MV-4-11 (cell line): ENCODE measurements at regions not wholly inside any gene's neighbourhood (a gene's known extent, or its start where the extent isn't known, plus 50 kb on each side); places are given as distances from the start of the nearest gene placed in this dataset.
"Not testable (repeated sequence)": the region's sequence is repeated elsewhere in the genome, so short reads cannot be mapped to it uniquely, and the experiment has no call there.

ENCODE experiments used
- DNase-seq: peaks from one replicate; lab custom pipeline; 2025; lab: John Stamatoyannopoulos, UW

GRCh38 chr1:104309673-104310072 lies 560.0 kb downstream of the AMY1C start:
- DNase-seq: no peak

- no peak for DNase-seq
These were observed 566.1 kb downstream of the AMY1C start for GRCh38 chr1:104315823-104316222.

GRCh38 chr1:104322131-104322530 lies 572.4 kb downstream of the AMY1C start:
- DNase-seq: no peak

DNA sequence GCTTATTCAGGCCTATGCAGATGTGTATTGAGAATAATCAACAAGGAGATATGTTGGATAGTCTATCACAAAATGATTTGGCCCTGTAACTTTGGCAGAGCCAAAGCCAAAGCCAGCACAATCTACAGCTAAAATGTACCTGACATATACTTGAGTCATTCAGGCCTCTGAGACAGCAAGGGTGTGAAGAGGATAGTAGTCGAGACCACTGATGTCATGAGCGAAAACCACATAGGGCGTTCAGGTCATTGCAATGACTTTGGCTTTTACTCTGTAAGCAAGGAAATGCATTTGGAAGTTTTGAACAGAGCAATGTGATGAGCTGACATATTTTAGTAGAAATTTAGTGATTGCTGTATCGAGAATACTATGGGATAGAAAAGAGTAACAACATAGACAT lies 579.6 kb downstream of the AMY1C start:
- no peak for DNase-seq

DNA sequence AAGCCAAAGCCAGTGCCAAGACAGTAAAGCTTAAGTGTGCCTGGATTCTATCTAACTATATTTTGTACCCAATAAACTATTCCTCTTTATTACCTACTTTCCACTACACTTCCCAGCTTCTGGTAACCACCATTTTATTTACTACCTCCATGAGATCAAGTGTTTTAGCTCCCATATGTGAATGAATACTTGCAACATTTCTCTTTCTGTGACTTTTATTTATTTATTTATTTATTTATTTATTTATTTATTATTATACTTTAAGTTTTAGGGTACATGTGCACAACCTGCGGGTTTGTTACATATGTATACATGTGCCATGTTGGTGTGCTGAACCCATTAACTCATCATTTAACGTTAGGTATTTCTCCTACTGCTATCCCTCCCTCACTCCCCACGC lies 582.1 kb downstream of the AMY1C start:
- DNase-seq: no peak

DNA sequence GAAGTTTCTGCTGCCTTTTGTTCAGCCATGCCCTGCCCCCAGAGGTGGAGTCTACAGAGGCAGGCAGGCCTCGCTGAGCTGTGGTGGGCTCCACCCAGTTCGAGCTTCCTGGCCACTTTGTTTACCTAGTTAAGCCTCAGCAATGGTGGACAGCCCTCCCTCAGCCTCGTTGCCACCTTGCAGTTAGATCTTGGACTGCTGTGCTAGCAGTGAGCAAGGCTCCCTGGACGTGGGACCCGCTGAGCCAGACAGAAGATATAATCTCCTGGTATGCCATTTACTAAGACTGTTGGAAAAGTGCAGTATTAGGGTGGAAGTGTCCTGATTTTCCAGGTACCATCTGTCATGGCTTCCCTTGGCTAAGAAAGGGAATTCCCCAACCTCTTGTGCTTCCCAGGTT lies 588.2 kb downstream of the AMY1C start:
- not testable (repeated sequence) for DNase-seq

GRCh38 chr1:104341944-104342343 lies 592.2 kb downstream of the AMY1C start:
- no peak for DNase-seq

GRCh38 chr1:104348277-104348676 lies 598.6 kb downstream of the AMY1C start:
- DNase-seq: no peak

DNA sequence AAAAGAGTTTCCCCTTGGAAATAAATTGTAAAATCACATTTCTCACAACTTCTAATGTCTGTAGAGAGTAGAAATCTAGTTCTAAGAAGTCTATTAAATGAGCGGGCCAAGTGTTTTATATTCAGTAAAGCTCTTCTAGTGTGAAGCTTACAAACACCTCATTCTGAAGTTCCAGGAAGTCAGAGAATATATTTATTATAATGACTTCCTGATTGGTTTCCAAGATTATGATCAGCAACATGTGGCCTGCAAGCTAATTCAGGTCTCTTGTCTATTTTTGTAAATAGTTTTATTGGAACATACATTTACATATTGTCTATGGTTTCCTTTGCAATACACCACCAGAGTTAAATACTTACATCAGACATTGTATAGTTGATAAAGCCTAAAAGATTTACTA lies 603.9 kb downstream of the AMY1C start:
- DNase-seq: no peak

DNA sequence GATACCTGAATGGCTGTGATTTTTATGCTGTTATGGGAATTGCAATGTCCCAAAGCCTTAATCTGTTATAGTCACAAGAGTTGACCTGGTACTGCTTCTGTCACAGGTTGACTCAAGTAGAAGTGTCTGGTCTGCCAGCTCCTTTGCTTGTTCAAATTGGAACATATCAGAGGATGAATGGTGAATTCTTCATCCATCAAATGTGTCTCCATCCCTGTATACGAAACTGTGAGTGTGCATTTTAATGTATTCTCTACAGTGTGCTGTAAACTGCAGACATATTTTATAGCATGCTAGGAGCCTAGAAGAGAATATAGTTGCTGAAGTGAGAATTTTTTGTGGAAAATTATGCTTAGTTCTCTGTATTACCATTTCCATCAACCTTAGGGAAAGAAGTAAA lies 608.4 kb downstream of the AMY1C start:
- no peak for DNase-seq

DNA sequence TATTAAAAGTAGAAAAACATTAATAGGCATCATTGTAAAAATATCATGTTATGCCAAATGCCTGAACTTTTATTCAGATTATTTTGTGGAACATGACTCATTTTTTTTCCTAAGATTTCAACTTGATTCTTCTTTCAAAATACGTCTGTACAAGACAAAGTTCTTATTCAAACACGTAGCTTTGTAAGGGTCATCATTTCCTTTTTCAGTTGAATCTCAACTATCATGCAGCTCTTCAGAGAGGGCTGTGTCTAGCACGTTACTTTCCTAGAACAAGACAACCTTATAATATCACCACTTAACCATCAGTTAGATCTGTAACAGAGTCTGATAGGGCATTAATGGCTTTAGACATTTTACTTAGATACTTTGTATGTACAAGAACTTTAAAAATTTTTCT lies 608.9 kb downstream of the AMY1C start:
- no peak for DNase-seq

- no peak for DNase-seq
These were observed 628.7 kb downstream of the AMY1C start for GRCh38 chr1:104378414-104378813.

- peak; percentile 83 for DNase-seq
These were observed 630.3 kb downstream of the AMY1C start for GRCh38 chr1:104380003-104380402.

GRCh38 chr1:104387716-104388508 lies 638.2 kb downstream of the AMY1C start:
- DNase-seq: peak; percentile 94

DNA sequence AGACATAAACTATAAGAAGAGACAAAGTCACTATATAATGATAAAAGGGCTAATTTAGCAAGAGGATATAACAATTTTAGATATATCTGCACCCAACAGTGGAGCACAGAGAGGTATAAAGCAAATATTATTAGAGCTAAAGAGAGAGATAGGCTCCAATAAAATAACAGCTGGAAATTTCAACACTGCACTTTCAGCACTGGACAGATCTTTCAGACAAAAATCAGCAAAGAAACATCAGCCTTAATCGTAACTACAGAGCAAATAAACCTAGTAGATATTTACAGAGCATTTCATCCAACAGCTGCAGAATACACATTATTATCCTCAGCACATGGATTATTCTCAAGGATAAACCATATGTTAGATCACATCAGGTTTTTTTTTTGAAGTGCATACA lies 642.9 kb downstream of the AMY1C start:
- DNase-seq: no peak

- DNase-seq: no peak
These were observed 652.5 kb downstream of the AMY1C start for GRCh38 chr1:104402178-104402577.

DNA sequence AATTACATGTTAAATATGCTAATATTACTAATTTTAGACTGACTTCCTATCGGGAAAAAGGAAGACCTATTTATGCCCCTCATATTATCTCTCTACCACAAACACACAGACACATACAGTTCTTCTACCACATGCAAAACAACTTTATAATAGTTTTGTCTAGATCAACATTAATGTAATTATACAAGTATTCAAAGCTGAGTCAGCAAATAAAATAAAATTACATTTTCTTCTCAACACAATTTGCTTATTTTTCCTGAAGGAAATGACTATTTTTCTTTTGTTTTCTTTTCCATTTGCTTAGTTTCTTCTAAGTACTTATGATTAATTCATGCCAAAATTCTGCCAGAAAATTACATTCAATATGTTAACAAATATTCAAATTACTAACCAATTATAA lies 654.2 kb downstream of the AMY1C start:
- DNase-seq: no peak

DNA sequence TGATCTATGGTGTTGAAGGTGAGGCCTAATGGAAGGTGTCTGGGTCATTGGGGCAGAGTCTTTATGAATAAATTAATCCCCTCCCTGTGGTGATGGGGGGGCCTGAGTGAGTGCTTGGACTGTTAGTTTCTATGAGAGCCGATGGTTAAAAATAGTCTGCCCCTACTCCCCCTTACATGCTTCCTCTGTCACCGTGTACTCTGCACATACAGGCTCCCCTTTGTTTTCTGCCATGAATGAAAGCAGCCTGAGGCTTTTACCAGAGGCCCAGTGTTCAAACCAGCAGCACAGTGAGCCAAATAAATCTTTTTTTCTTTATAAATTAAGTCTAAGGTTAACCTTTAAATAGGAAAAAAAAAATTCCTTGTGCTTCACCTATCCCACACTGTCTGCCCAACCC lies 657.0 kb downstream of the AMY1C start:
- DNase-seq: no peak

DNA sequence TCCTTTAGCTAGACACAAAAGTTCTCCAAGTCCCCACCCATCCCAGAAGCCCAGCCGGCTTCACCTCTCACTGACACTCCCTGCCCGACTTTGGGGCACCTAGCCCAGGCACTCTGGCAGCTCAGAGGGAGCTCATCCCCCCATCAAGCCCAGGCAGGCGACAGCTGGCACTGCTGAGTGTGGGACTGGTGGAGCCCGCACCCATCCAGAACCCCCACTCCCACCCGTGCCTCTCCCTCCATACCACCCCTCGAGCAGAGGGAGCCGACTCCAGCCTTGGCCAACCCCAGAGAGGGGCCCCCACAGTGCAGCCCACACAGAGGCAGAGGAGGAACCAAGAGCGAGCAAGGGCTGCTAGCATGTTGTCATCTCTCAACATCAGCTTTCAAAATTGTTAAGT lies 658.6 kb downstream of the AMY1C start:
- no peak for DNase-seq

DNA sequence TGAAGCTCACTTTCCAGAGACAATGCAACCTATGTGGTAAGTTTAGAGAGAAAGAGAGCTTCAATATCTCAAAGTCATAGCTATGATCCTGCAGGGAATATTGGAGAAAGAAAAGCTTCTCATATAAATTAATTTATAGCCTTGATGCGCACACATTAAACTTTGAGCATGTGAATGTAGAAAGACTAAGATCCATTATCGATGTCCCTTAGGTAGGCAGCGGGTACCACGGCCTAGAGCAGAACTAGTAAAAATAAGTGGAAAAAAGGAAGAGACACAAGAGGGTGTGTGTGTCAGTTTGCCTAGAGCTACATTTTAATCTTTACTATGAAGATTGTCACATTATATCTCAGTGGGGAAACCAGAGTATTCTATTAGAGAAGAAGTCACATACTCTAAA lies 685.6 kb downstream of the AMY1C start:
- DNase-seq: no peak

DNA sequence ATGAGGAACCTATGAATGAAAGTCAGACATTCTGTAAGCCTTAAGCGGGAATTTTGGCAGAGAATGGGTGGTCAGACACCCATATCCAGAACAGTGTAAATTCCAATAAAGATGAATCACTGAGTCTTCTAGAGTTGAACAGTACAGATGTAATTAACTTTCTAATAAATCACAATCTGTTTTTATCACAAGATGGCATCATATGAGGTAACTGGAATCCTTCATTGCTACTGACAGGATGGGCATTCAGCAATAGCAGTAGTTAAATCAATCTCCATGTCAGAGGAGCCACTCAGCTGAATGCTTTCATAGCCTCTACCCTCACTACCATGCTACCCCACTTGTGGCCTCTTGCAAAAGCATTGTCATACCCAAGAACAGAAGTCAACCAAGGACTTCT lies 690.3 kb downstream of the AMY1C start:
- peak; percentile 44 for DNase-seq

GRCh38 chr1:104456724-104457123 lies 707.0 kb downstream of the AMY1C start:
- DNase-seq: no peak

GRCh38 chr1:104459886-104460285 lies 710.2 kb downstream of the AMY1C start:
- peak; percentile 83 for DNase-seq

DNA sequence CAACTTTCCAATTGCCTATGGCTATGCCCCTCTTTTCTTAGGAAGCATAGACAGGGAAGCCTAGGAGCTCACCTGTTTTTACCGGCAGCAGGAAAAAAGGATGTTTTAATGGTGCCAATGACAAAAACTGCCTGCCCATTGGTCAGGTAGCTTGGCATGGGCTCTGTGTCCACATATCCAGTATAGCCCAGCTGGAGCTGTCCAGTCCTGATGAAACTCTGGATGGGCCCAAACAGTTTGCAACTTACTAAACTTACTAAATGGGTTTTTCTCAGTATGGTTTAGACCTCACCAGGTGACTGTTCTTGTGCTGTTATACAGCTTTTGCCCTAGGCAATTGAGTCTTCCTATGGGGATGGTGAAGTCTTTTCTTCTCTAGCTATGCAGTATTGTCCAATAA lies 711.2 kb downstream of the AMY1C start:
- DNase-seq: no peak
